HG02759 (cell line): ENCODE measurements at regions not wholly inside any gene's neighbourhood (a gene's known extent, or its start where the extent isn't known, plus 50 kb on each side); places are given as distances from the start of the nearest gene placed in this dataset.
"Not testable (repeated sequence)": the region's sequence is repeated elsewhere in the genome, so short reads cannot be mapped to it uniquely, and the experiment has no call there.

Experiments used
- ATAC-seq: cut with Tn5 transposase; IDR thresholded peaks from one replicate; pipeline ENCODE4 v1.9.1; 2021; ENCODE audit warnings: mild to moderate bottlenecking, moderate library complexity; ENCODE audit not compliant: unreplicated experiment

DNA sequence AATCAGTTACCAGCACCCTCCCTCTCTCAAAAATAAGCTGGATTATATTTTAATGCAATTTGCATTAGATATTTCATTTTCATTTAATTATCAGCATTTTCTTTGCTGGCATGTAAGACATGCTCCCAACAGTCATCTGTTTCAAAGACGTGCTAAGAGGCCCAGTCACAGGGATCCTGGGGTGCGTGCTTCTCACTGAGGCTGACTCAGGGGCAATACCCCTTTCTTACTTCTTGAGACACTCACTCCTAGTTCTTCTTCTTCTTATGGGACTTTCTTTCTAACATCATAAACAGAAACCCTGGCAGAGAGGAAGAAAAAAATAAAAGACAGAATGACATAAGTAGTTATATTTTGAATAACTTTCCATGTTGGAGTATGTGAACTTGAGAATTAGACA is 372.1 kb upstream of the MEX3C start:
- no peak for ATAC-seq

DNA sequence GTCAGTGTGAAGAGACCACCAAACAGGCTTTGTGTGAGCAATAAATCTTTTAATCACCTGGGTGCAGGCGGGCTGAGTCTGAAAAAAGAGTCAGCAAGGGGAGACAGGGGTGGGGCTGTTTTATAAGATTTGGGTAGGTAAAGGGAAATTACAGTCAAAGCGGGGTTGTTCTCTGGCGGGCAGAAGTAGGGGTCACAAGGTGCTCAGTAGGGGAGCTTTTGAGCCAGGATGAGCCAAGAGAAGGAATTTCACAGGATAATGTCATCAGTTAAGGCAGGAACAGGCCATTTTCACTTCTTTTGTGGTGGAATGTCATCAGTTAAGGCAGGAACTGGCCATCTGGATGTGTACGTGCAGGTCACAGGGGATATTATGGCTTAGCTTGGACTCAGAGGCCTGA is 372.6 kb upstream of the MEX3C start:
- not testable (repeated sequence) for ATAC-seq

- not testable (repeated sequence) for ATAC-seq
Measured at GRCh38 chr18:51573886-51574285, 376.4 kb upstream of the MEX3C start.

DNA sequence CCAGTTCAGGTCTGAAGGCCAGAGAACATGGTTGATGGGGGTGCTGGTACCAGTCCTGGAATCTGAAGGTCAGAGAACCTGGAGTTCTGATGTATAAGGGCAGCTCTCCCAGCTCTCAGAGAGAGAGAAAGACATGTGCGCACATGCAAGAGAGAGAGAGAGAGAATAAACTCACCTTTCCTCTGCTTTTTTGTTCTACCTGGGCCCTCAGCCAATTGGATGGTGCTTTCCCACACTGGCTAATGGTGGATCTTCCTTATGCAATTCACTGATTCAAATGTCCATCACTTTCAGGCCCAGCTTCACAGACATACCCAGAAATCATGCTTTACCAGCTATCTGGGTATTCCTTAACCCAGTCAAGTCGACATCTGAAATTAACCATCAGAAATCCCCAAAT is 377.7 kb upstream of the MEX3C start:
- ATAC-seq, result no peak

DNA sequence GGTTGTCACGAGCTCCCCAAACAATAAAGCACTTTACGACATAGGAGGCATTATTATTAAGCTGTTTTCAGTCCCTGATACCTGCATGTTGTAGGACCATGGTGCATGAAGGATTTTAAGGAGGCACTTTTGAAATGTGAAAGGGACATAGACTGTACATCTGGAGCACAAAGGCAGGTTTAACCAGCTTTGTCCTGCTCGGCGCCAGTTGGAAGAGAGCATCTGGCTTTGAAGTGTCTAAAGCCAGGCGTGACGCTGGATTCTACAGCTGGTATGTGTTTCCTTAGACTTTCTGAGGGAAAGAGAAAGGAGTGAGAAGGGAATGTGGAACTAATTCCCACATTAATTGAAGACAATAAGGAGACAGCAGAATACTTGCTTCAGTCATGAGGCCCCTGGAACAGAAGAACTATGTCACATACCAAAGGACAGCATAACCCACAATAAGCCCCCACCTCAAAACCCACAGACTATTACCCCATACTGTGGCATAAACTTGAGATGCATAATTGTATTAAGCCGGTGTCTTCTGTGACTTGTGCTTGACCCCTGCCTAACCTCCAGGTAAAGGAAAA is 381.0 kb upstream of the MEX3C start:
- no peak for ATAC-seq

DNA sequence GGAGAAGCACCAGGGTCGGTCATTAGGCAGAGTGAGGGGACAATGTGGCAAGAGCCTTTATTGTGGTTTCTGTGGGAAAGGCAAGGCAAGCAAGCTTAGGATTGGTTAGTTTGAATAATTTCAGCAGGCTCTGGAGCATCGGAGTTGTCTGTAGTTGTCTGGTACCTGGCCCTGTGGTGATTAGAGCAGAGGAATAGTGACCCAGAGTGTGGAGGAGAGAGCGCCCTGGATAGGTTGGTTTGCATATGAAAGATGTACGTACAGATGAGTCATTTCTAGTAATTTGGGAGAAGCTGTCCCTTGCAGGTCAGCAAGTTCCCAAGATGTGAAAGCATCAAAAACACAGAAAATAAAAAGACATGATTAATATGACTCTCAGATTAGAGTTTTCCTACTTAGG is 383.1 kb upstream of the MEX3C start:
- no peak for ATAC-seq

DNA sequence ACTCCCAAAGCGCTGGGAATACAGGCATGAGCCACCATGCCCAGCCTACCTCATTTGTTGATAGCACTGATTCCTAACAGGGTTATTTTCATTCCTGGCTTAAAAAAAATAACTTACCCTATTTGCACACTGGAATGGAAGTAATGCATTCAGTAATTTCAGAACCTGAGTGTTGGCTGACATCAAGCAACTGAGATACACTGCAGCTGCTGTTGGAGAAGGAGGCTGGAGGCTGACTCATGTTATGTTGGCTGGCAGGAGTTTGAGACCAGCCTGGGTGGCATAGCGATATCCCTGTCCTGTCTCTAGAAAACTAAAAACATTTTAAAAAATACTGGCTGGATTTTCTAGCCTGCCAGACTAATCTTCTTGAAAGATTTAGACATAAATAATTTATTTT is 385.1 kb upstream of the MEX3C start:
- ATAC-seq, result no peak

DNA sequence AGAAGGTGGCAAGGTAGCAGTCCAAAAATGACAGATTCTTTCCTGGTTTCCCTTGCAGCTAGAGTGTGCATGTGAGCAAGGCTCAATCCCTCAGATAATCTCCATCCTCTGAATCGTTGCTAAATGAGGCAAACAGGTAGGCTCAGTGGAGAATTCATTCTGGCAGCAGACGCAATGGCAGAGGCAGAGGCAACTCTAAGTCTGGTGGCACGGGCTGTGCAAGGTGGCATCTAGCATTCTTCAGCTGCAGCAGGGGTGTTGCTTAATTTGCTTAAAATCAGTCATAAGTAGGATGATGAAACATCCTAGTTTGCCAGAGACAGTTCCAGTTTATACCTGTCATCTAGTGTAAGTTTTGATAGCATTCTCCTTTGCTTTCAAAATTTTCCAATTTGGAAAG is 391.1 kb upstream of the MEX3C start:
- no peak for ATAC-seq

DNA sequence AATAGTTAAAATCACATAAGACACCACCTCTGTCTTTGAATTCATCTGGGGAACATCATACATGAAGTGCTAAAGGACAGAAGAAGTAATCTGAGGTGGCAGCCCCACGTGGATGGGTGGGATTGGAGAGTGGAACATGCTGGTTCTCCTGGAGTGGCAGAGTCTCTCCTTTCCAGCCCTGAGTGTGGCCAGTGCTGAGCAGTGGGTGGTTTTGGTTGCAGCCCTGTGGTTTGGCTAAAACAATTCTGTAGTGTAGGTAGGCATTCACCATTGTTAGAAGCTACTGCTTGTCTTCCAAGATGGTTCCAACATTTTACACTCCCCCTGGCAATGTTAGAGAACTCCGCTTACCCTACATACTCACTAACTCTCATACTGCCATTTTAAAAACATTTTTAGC is 396.4 kb upstream of the MEX3C start:
- ATAC-seq, result no peak

GRCh38 chr18:51603111-51603510 is 405.6 kb upstream of the MEX3C start:
- ATAC-seq, result no peak

DNA sequence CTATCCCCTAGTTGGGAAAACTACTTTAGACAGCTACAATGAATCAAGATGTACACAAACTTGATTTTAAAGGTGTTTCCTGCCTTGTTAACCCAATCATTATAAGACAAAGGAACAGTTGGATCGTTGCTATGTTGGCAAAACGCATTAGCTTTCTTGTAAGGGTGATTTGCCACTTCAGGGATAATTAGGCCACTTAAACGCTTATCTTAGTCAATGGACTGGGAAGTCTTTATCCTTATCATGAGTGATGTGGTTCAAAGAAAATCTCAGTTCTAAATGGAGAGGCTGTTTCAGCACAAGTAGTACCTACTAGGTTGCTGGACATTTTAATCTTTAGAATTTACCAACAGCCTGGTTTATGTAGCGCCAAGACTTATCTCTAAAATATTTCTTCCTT is 406.1 kb upstream of the MEX3C start:
- no peak for ATAC-seq

GRCh38 chr18:51610481-51610880 is 413.0 kb upstream of the MEX3C start:
- ATAC-seq, result no peak

- no peak for ATAC-seq
Measured at GRCh38 chr18:51611326-51611725, 413.8 kb upstream of the MEX3C start.

GRCh38 chr18:51614033-51614432 is 416.6 kb upstream of the MEX3C start:
- ATAC-seq, result no peak

GRCh38 chr18:51614967-51615571 is 417.6 kb upstream of the MEX3C start:
- ATAC-seq, result no peak

GRCh38 chr18:51617167-51617566 is 419.7 kb upstream of the MEX3C start:
- ATAC-seq, result no peak

GRCh38 chr18:51617572-51618260 is 420.2 kb upstream of the MEX3C start:
- ATAC-seq, result no peak

GRCh38 chr18:51619283-51619682 is 421.8 kb upstream of the MEX3C start:
- ATAC-seq, result no peak

- ATAC-seq, result peak; percentile 65
Measured at GRCh38 chr18:51621113-51621863, 423.8 kb upstream of the MEX3C start.

GRCh38 chr18:51621864-51622160 is 424.3 kb upstream of the MEX3C start:
- ATAC-seq, result no peak

DNA sequence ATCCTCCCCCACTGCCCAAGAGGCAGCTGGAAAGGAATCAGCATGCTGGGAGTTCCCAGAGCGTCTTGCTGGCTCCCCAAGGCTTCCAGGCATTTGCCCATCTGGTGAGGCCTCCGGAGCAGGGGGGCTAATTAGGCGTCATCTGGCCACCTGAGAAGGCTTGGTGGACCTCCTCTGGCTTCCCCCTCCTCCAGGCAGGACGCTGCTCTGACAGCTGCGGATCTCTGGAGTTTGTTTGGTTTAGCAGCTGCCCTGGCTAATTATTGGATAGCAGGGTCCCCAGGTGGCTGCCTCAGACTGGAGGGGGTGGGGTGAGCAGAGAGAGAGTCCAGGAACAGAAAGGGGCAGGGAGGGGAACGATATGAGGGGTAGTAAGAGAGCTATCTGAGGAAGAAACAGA is 425.2 kb upstream of the MEX3C start:
- no peak for ATAC-seq

GRCh38 chr18:51623653-51624052 is 426.2 kb upstream of the MEX3C start:
- ATAC-seq, result no peak
